ENCODE measurements at regions not wholly inside any gene's neighbourhood (a gene's known extent, or its start where the extent isn't known, plus 50 kb on each side); places are given as distances from the start of the nearest gene placed in this dataset.

DNA sequence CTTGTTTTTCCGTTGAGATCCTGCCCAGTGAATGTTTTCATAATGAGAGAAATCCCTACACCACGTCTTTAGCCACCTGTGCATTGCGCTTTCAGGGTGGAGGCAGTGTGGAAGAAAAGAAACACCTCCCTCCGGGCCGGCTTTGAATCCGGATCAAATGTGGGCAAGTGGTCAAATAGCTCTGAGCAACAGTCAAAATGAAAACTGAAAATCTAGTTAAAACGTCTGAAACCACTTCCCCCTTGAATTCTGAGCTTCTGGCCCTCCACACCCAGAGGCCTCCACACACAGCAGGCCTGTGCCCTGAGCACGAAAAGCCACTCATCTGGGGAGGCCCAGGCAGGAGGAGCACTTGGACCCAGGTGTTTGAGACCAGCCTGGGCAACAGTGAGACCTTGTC lies 263.6 kb upstream of the SALL3 start:
- peaks cover 0 to 8% of the 10 kb centered on the region in 2 donors for H3K27me3 ChIP-seq
- TF ChIP-seq, protein P1, sequence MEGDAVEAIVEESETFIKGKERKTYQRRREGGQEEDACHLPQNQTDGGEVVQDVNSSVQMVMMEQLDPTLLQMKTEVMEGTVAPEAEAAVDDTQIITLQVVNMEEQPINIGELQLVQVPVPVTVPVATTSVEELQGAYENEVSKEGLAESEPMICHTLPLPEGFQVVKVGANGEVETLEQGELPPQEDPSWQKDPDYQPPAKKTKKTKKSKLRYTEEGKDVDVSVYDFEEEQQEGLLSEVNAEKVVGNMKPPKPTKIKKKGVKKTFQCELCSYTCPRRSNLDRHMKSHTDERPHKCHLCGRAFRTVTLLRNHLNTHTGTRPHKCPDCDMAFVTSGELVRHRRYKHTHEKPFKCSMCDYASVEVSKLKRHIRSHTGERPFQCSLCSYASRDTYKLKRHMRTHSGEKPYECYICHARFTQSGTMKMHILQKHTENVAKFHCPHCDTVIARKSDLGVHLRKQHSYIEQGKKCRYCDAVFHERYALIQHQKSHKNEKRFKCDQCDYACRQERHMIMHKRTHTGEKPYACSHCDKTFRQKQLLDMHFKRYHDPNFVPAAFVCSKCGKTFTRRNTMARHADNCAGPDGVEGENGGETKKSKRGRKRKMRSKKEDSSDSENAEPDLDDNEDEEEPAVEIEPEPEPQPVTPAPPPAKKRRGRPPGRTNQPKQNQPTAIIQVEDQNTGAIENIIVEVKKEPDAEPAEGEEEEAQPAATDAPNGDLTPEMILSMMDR (IDR thresholded peaks at IDR 0.05), result no peak
- intact Hi-C loops (cut with DNase I), result no loop called here

DNA sequence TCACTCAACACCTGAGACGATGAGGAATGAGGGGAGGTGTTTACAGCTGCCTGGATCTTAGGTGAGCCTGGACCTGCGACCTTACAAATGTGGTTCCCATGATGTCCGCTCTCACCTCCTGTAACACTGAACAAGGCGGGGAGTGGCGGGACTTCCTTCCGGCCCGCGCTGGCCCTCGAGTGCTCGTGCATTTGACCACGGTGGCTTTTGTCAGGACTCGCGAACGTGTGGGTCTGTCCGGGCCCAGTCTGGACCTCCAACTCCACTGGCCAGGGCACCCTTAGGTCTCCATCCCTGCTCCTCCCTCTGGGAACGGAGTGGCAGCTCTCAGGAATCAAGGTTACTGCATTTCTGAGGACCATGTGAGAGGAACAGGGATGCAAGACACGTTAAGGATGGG lies 263.0 kb upstream of the SALL3 start:
- Histone ChIP-seq H3K4me3 (no peak overlapping the region), H3K27me3 (peaks cover 0 to 14% of the 10 kb centered on the region in 2 donors), H3K9me3 (no peaks in the 10 kb centered on the region), H3K36me3 (no peaks in the 10 kb centered on the region), H3K27ac (no peak overlapping the region), H3K4me1 (no peaks in the 10 kb centered on the region)
- DNase-seq (peak in 1 of 4 donors; percentile 65), ATAC-seq (no peak)
- TF ChIP-seq, protein P1 (IDR thresholded peaks at IDR 0.05), result no peak
- intact Hi-C loops (cut with DNase I), result no loop called here

More for the DNA sequence above, 263.6 kb upstream of the SALL3 start:
- no peak overlapping the region for H3K4me3 ChIP-seq
- no peaks in the 10 kb centered on the region for H3K4me1 ChIP-seq
- H3K36me3 ChIP-seq, result no peaks in the 10 kb centered on the region
- DNase-seq, result peak in 1 of 4 donors; percentile 20
- ATAC-seq, result no peak
- H3K9me3 ChIP-seq, result no peaks in the 10 kb centered on the region
- H3K27ac ChIP-seq, result no peak overlapping the region

DNA sequence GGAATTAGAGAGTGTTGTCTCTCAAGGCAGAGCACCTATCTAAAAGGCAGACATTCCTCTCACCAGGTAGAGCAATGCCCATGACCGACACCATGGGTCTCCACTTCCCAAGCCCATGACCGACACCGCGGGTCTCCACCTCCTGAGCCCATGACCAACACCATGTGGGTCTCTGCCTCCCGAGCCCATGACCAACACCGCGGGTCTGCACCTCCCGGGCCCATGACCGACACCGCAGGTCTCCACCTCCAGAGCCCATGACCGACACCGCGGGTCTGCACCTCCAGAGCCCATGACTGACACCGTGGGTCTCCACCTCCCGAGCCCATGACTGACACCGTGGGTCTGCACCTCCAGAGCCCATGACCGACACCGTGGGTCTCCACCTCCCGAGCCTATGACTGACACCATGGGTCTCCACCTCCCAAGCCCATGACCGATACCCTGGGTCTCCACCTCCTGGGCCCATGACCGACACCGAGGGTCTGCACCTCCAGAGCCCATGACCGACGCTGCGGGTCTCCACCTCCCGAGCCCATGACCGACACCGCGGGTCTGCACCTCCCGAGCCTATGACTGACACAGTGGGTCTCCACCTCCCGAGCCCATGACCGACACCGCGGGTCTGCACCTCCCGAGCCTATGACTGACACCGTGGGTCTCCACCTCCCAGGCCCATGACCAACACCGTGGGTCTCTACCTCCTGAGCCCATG lies 262.4 kb upstream of the SALL3 start:
- H3K27ac ChIP-seq, result no peak overlapping the region
- intact Hi-C loops (cut with DNase I), result no loop called here
- H3K36me3 ChIP-seq, result no peaks in the 10 kb centered on the region
- no peak for ATAC-seq
- no peaks in the 10 kb centered on the region for H3K9me3 ChIP-seq
- peak in 2 of 4 donors; percentile 19 to 25 for DNase-seq
- no peak overlapping the region for H3K4me3 ChIP-seq
- H3K27me3 ChIP-seq, result peaks cover 0 to 20% of the 10 kb centered on the region in 2 donors
- TF ChIP-seq, protein P1 (IDR thresholded peaks at IDR 0.05), result no peak
- H3K4me1 ChIP-seq, result no peaks in the 10 kb centered on the region

DNA sequence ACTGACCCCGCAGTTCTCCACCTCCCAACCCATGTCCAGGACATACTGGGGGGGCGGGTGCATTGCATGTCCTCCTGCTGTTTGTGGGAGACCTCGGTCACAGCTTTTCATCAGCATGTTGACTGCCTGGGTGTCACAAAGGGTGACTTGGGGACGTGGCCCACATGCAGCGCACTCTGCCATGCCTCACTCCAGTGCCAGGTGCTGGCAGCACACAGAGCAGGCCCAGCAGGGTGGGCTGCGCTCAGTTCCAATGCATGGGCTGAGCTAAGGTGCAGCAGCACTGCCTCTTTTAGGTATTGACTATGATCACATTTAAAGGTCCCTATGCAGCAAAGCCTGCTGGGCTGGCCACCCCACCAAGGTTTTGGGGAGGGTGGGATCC lies 261.9 kb upstream of the SALL3 start:
- TF ChIP-seq, protein P1 (IDR thresholded peaks at IDR 0.05), result no peak
- intact Hi-C loops (cut with DNase I), result no loop called here
- no peak for ATAC-seq
- Histone ChIP-seq H3K27ac (no peak overlapping the region), H3K4me1 (no peaks in the 10 kb centered on the region), H3K4me3 (no peak overlapping the region), H3K9me3 (no peaks in the 10 kb centered on the region), H3K27me3 (peaks cover 0 to 25% of the 10 kb centered on the region in 2 donors), H3K36me3 (no peaks in the 10 kb centered on the region)
- peak in 1 of 4 donors; percentile 37 for DNase-seq

DNA sequence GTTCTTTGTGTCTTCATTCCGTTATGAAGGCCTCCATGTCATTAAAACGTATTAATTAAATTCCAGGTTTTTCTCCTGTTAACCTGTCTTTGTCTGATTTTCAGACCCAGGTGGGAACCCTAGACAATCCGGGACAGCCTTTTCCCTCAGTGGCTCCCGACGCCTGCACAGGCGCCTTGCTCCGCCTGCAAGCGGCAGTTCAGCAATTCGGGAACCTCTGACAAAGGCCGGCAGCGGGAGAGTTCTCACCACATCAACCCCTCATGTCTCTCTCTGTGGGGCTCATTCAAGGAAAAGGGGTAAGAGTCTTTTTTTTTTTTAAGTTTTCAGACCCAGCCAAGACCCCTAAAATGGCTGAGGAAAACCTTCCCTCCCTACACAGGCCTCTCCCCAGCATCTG lies 259.8 kb upstream of the SALL3 start:
- DNase-seq (peak in 2 of 4 donors; percentile 15 to 45), ATAC-seq (no peak)
- intact Hi-C loops (cut with DNase I), result no loop called here
- Histone ChIP-seq H3K27me3 (peaks cover 0 to 44% of the 10 kb centered on the region in 2 donors), H3K4me1 (no peaks in the 10 kb centered on the region), H3K4me3 (no peak overlapping the region), H3K27ac (no peak overlapping the region), H3K9me3 (no peaks in the 10 kb centered on the region), H3K36me3 (no peaks in the 10 kb centered on the region)
- TF ChIP-seq, protein P1 (IDR thresholded peaks at IDR 0.05), result no peak

Data from left lung (tissue), 4 donors.